Retinal pigment epithelial cell (primary cell): ENCODE measurements at regions not wholly inside any gene's neighbourhood (a gene's known extent, or its start where the extent isn't known, plus 50 kb on each side); places are given as distances from the start of the nearest gene placed in this dataset.

Experiments used
- DNase-seq: peaks from one replicate; pipeline ENCODE4 v3.0.0-alpha.2; 2010; ENCODE audit warnings: low read depth
- H3K4me3 ChIP-seq: 2 replicates; pipeline ENCODE4 v1.5.1; 2011; ENCODE audit warnings: mild to moderate bottlenecking, low read length, control low read depth, moderate library complexity
- TF ChIP-seq, protein P1 (sequence below): conservative IDR thresholded peaks from 2 replicates; pipeline ENCODE4 v1.5.1; 2011; ENCODE audit warnings: low read depth, low read length, control low read depth, inconsistent platforms

- TF ChIP-seq, protein P1, sequence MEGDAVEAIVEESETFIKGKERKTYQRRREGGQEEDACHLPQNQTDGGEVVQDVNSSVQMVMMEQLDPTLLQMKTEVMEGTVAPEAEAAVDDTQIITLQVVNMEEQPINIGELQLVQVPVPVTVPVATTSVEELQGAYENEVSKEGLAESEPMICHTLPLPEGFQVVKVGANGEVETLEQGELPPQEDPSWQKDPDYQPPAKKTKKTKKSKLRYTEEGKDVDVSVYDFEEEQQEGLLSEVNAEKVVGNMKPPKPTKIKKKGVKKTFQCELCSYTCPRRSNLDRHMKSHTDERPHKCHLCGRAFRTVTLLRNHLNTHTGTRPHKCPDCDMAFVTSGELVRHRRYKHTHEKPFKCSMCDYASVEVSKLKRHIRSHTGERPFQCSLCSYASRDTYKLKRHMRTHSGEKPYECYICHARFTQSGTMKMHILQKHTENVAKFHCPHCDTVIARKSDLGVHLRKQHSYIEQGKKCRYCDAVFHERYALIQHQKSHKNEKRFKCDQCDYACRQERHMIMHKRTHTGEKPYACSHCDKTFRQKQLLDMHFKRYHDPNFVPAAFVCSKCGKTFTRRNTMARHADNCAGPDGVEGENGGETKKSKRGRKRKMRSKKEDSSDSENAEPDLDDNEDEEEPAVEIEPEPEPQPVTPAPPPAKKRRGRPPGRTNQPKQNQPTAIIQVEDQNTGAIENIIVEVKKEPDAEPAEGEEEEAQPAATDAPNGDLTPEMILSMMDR: no peak
- H3K4me3 ChIP-seq: no peak overlapping the region
- DNase-seq: no peak
Observed at GRCh38 chr2:121992700-121993099, 237.2 kb downstream of the TSN start.

GRCh38 chr2:121993682-121994081, 238.2 kb downstream of the TSN start:
- H3K4me3 ChIP-seq: no peak overlapping the region
- no peak for DNase-seq
- TF ChIP-seq, protein P1: peak; percentile 40

GRCh38 chr2:121994238-121995206, 239.1 kb downstream of the TSN start:
- no peak overlapping the region for H3K4me3 ChIP-seq
- TF ChIP-seq, protein P1: no peak
- DNase-seq: no peak

- no peak overlapping the region for H3K4me3 ChIP-seq
- TF ChIP-seq, protein P1: no peak
- no peak for DNase-seq
Observed at GRCh38 chr2:121998751-121999150, 243.3 kb downstream of the TSN start.

GRCh38 chr2:121999264-121999663, 243.8 kb downstream of the TSN start:
- no peak for DNase-seq
- H3K4me3 ChIP-seq: no peak overlapping the region
- TF ChIP-seq, protein P1: no peak

- TF ChIP-seq, protein P1: no peak
- no peak for DNase-seq
- no peak overlapping the region for H3K4me3 ChIP-seq
Observed at GRCh38 chr2:122000556-122001340, 245.3 kb downstream of the TSN start.
